ENCODE measurements at regions not wholly inside any gene's neighbourhood (a gene's known extent, or its start where the extent isn't known, plus 50 kb on each side); places are given as distances from the start of the nearest gene placed in this dataset.
A peak's percentile ranks its signal among the peaks of the same experiment; 100 is the strongest.

GRCh38 chr10:3904419-3904960, 119.5 kb upstream of the KLF6 start:
- TF ChIP-seq POLR2AphosphoS5 (IDR thresholded peaks at IDR 0.05; ENCODE audit: low read depth, low read length) = no peak
- TF ChIP-seq CTCF (IDR thresholded peaks at IDR 0.05) = no peak
- TF ChIP-seq TCF7L2 (IDR thresholded peaks at IDR 0.05; ENCODE audit: low read depth, low read length) = no peak
- TF ChIP-seq REST (IDR thresholded peaks at IDR 0.05; ENCODE audit: insufficient read depth in 1 of 2, low read depth in 2 of 2, low read length in 1 of 2) = no peak
- in situ Hi-C loops (cut with HindIII; ENCODE audit: low pct_unique_long_range_greater_than_20kb, low sequenced_read_pairs) = no loop called here
- POLR2A ChIA-PET = no interaction called here
- Histone ChIP-seq H3K4me1 (ENCODE audit: control insufficient read depth, insufficient read depth, low read length) (peaks cover 45% of the 10 kb centered on the region), H3K27me3 (ENCODE audit: control insufficient read depth, insufficient read depth, low read length) (no peaks in the 10 kb centered on the region), H3K4me3 (ENCODE audit: low read depth in 2 of 2, low read length in 2 of 2) (no peak overlapping the region), H3K36me3 (ENCODE audit: control insufficient read depth, insufficient read depth, low read length) (no peaks in the 10 kb centered on the region), H3K27ac (ENCODE audit: low read length) (peak overlapping the region; percentile 99), H3K9me3 (ENCODE audit: control insufficient read depth, insufficient read depth, low read depth, low read length) (no peaks in the 10 kb centered on the region; the same call in 1 of the 2 replicates)
- DNase-seq (ENCODE audit: low read depth, low spot score) (no peak), ATAC-seq (no peak)
- intact Hi-C loops (cut with micrococcal nuclease; ENCODE audit: unreplicated experiment) = no loop called here
- BruUV-seq (replicated peaks) = no TSS peak
- CTCF ChIA-PET = no interaction called here

GRCh38 chr10:3902809-3903410, 117.9 kb upstream of the KLF6 start:
- Histone ChIP-seq H3K27me3 (ENCODE audit: control insufficient read depth, insufficient read depth, low read length) (no peaks in the 10 kb centered on the region), H3K36me3 (ENCODE audit: control insufficient read depth, insufficient read depth, low read length) (no peaks in the 10 kb centered on the region), H3K4me3 (ENCODE audit: low read depth in 2 of 2, low read length in 2 of 2) (no peak overlapping the region), H3K27ac (ENCODE audit: low read length) (peak overlapping the region; percentile 99), H3K9me3 (ENCODE audit: control insufficient read depth, insufficient read depth, low read depth, low read length) (no peaks in the 10 kb centered on the region), H3K4me1 (ENCODE audit: control insufficient read depth, insufficient read depth, low read length) (peaks cover 50% of the 10 kb centered on the region)
- CTCF ChIA-PET = no interaction called here
- no TSS peak for BruUV-seq (replicated peaks)
- POLR2A ChIA-PET = no interaction called here
- intact Hi-C loops (cut with micrococcal nuclease; ENCODE audit: unreplicated experiment) = no loop called here
- in situ Hi-C loops (cut with HindIII; ENCODE audit: low pct_unique_long_range_greater_than_20kb, low sequenced_read_pairs) = no loop called here
- no peak for ATAC-seq
- DNase-seq (ENCODE audit: low read depth, low spot score) = no peak
- TF ChIP-seq POLR2AphosphoS5 (IDR thresholded peaks at IDR 0.05; ENCODE audit: low read depth, low read length) = no peak

- peak overlapping the region; percentile 99 for H3K27ac ChIP-seq (ENCODE audit: low read length)
- POLR2A ChIA-PET = interaction anchor here (0.5 kb wide), 1 partner anchor 28 kb away, joined by 12 read pairs; no protein-coding TSS in a partner anchor
- in situ Hi-C loops (cut with HindIII; ENCODE audit: low pct_unique_long_range_greater_than_20kb, low sequenced_read_pairs) = no loop called here
Observed at GRCh38 chr10:3902054-3902808, 117.2 kb upstream of the KLF6 start.

More at GRCh38 chr10:3902054-3902808, 117.2 kb upstream of the KLF6 start:
- intact Hi-C loops (cut with micrococcal nuclease; ENCODE audit: unreplicated experiment) = no loop called here
- BruUV-seq (replicated peaks) = no TSS peak
- H3K4me1 ChIP-seq (ENCODE audit: control insufficient read depth, insufficient read depth, low read length) = peaks cover 44% of the 10 kb centered on the region
- peak; percentile 57 for ATAC-seq
- no peak for DNase-seq (ENCODE audit: low read depth, low spot score)
- H3K9me3 ChIP-seq (ENCODE audit: control insufficient read depth, insufficient read depth, low read depth, low read length) = no peaks in the 10 kb centered on the region
- CTCF ChIA-PET = no interaction called here
- no peak; the same call in 1 of the 2 replicates for TF ChIP-seq CTCF (IDR thresholded peaks at IDR 0.05)
- no peak; the same call in 1 of the 2 replicates for TF ChIP-seq TCF7L2 (IDR thresholded peaks at IDR 0.05; ENCODE audit: low read depth, low read length)
- no peaks in the 10 kb centered on the region for H3K36me3 ChIP-seq (ENCODE audit: control insufficient read depth, insufficient read depth, low read length)
- no peaks in the 10 kb centered on the region for H3K27me3 ChIP-seq (ENCODE audit: control insufficient read depth, insufficient read depth, low read length)
- H3K4me3 ChIP-seq (ENCODE audit: low read depth in 2 of 2, low read length in 2 of 2) = no peak overlapping the region

Measured in Panc1 (cell line).